ENCODE measurements at regions not wholly inside any gene's neighbourhood (a gene's known extent, or its start where the extent isn't known, plus 50 kb on each side); places are given as distances from the start of the nearest gene placed in this dataset.
"Not testable (repeated sequence)": the region's sequence is repeated elsewhere in the genome, so short reads cannot be mapped to it uniquely, and the experiment has no call there.

- no peak overlapping the region for H2AFZ ChIP-seq (ENCODE audit: low read length)
- H3K27me3 ChIP-seq (ENCODE audit: control insufficient read depth in 1 of 2, insufficient read depth in 2 of 2, low read length in 2 of 2): no peaks in the 10 kb centered on the region; a peak in 1 of 5 replicates
- no peaks in the 10 kb centered on the region for H3K9me3 ChIP-seq (ENCODE audit: low read length)
- no peak overlapping the region for H3K4me2 ChIP-seq (ENCODE audit: low read depth, low read length)
- FAIRE-seq (no peak), ATAC-seq (no peak), DNase-seq (ENCODE audit: low spot score) (no peak)
- no peaks in the 10 kb centered on the region for H3K79me2 ChIP-seq (ENCODE audit: insufficient read depth, low read length)
- POLR2A ChIA-PET: no interaction called here
- no peak for TF ChIP-seq SMC3 (IDR thresholded peaks at IDR 0.05; ENCODE audit: low read length)
- TF ChIP-seq BCLAF1 (IDR thresholded peaks at IDR 0.05): no peak
- TF ChIP-seq NFRKB (IDR thresholded peaks at IDR 0.05): no peak
- no peak for TF ChIP-seq CENPT (CRISPR knock-in tag; IDR thresholded peaks at IDR 0.05; ENCODE audit: low read depth)
- no peak for TF ChIP-seq ZNF460 (CRISPR knock-in tag; IDR thresholded peaks at IDR 0.05; ENCODE audit: borderline replicate concordance)
- TF ChIP-seq ZNF724P (CRISPR knock-in tag; IDR thresholded peaks at IDR 0.05; ENCODE audit: borderline replicate concordance): no peak
- no peak for TF ChIP-seq ZBTB4 (CRISPR knock-in tag; IDR thresholded peaks at IDR 0.05; ENCODE audit: borderline replicate concordance)
- TF ChIP-seq HOXA9 (CRISPR knock-in tag; IDR thresholded peaks at IDR 0.05; ENCODE audit: borderline replicate concordance): no peak
- TF ChIP-seq ZNF251 (CRISPR knock-in tag; IDR thresholded peaks at IDR 0.05): no peak
- H3K36me3 ChIP-seq (replicated peaks in 1 of 2; ENCODE audit: control insufficient read depth in 1 of 2, insufficient read depth in 2 of 2, low read length in 2 of 2): no peaks in the 10 kb centered on the region
- no TSS peak for BruUV-seq (replicated peaks)
- no peaks in the 10 kb centered on the region for H3K4me1 ChIP-seq (ENCODE audit: insufficient read depth, low read length)
- H3K4me3 ChIP-seq (replicated peaks in 1 of 3; ENCODE audit: insufficient read depth in 1 of 3, low read depth in 2 of 3, low read length in 3 of 3): no peak overlapping the region
- no peak overlapping the region for H3K27ac ChIP-seq (ENCODE audit: extremely low read length, insufficient read depth, low read length)
- no peak overlapping the region for H3K9ac ChIP-seq (ENCODE audit: insufficient read depth, low read depth, low read length)
- in situ Hi-C loops (cut with HindIII; ENCODE audit: extremely low pct_ligation_motif_present, low pct_unique_long_range_greater_than_20kb): no loop called here
- 24% methylated on average over 6 of the region's 6 CpGs for WGBS (ENCODE audit: low lambda C conversion rate)
- CTCF ChIA-PET (ENCODE audit: low intra/inter-chr PET ratio, low total read pairs): no interaction called here
- intact Hi-C loops (cut with micrococcal nuclease; ENCODE audit: unreplicated experiment): no loop called here
- no peaks in the 10 kb centered on the region for H4K20me1 ChIP-seq (ENCODE audit: insufficient read depth, low read length)
Observed at GRCh38 chr5:143980506-143980905, 168.5 kb downstream of the HMHB1 start.

- ATAC-seq; intact Hi-C loops (cut with micrococcal nuclease; ENCODE audit: unreplicated experiment); H3K9me3 ChIP-seq (ENCODE audit: low read length); H3K79me2 ChIP-seq (ENCODE audit: insufficient read depth, low read length); H3K36me3 ChIP-seq (replicated peaks in 1 of 2; ENCODE audit: control insufficient read depth in 1 of 2, insufficient read depth in 2 of 2, low read length in 2 of 2); DNase-seq (ENCODE audit: low spot score); POLR2A ChIA-PET; H3K9ac ChIP-seq (ENCODE audit: insufficient read depth, low read depth, low read length); in situ Hi-C loops (cut with HindIII; ENCODE audit: extremely low pct_ligation_motif_present, low pct_unique_long_range_greater_than_20kb); H3K4me1 ChIP-seq (ENCODE audit: insufficient read depth, low read length); H2AFZ ChIP-seq (ENCODE audit: low read length); H3K27ac ChIP-seq (ENCODE audit: extremely low read length, insufficient read depth, low read length); FAIRE-seq; H3K27me3 ChIP-seq (ENCODE audit: control insufficient read depth in 1 of 2, insufficient read depth in 2 of 2, low read length in 2 of 2); H3K4me2 ChIP-seq (ENCODE audit: low read depth, low read length); H3K4me3 ChIP-seq (replicated peaks in 1 of 3; ENCODE audit: insufficient read depth in 1 of 3, low read depth in 2 of 3, low read length in 3 of 3); CTCF ChIA-PET (ENCODE audit: low intra/inter-chr PET ratio, low total read pairs); BruUV-seq (replicated peaks); H4K20me1 ChIP-seq (ENCODE audit: insufficient read depth, low read length): not testable (repeated sequence)
- 19% methylated on average over 4 of the region's 4 CpGs for WGBS (ENCODE audit: low lambda C conversion rate)
Observed at GRCh38 chr5:143982957-143983356, 171.0 kb downstream of the HMHB1 start.

Data from HepG2 (cell line).